NCI-H524 treated with DMSO at 0.1 percent for 48 hours (cell line): ENCODE measurements at regions not wholly inside any gene's neighbourhood (a gene's known extent, or its start where the extent isn't known, plus 50 kb on each side); places are given as distances from the start of the nearest gene placed in this dataset.
"Not testable (repeated sequence)": the region's sequence is repeated elsewhere in the genome, so short reads cannot be mapped to it uniquely, and the experiment has no call there.

Experiments
- DNase-seq: peaks from one replicate; lab custom pipeline; 2025; lab: John Stamatoyannopoulos, UW

DNA sequence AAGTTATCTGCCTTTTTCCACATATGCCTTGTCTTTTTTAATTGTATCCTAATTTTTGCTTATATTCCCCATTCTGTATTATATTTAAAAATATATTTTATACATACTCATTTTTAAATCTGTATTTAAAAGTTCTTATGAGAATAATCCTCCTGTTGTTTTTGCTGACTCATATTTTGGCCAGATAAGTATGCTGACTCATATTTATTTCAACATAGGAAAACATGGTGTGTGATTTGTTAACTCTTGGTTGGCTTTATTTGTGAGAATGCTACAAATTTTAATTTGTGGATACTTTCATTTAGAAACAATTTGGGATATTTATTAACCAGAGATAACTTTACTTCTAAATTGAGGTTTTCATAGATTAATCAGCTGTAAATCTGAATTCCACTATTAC, 587.7 kb downstream of the CPS1 start:
- DNase-seq: no peak

DNA sequence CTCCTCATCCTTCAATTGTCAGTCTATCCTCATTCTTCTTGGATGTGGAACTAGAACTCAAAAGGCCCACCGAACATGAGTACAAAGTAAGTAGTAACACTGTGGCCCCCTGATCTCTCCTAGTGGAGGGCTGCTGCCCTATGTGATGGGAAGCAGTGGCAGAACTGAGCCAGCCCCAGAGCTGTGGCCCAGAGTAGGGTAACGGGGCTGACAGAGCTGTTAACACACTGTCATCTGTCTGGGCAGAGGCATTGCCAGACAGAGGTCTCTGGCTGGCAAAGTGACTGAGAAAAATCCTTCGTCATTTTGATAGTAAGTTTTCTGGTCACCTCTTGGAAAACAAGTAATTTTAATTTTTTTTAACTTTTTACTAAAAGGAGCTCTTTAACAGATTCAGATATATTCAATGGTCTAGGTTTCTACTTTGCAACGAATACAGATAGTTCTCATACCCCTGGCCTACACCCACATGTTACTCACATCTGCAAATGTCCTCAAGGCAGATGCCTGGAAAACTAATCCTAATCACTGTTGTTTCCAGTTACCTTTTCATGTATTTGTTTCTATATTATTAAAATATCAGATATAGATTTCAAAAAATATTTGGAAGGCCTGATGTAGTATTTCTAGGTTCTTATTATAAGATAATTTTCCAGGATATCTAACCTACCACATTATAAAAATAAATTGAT, 588.7 kb downstream of the CPS1 start:
- DNase-seq: no peak

DNA sequence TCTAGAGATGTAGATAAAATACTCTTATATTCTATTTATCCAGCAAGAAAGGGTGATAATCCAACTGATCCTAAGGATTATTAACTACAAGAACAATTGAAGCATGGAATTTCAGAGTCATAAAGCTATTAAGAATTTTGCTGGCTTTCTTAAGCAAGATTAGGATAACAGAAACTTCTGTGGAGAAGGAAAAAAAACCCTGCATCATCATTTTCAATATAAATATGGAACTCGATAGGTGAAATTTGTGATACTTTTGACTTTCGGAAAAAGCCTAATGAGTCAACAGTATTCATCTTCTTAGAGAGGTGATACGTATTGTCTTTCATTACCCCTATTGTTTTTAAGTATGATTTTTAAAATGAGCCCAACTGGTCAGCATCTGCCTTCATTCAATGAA, 593.3 kb downstream of the CPS1 start:
- no peak for DNase-seq

- no peak for DNase-seq
Observed at GRCh38 chr2:211157211-211157610, 600.8 kb downstream of the CPS1 start.

DNA sequence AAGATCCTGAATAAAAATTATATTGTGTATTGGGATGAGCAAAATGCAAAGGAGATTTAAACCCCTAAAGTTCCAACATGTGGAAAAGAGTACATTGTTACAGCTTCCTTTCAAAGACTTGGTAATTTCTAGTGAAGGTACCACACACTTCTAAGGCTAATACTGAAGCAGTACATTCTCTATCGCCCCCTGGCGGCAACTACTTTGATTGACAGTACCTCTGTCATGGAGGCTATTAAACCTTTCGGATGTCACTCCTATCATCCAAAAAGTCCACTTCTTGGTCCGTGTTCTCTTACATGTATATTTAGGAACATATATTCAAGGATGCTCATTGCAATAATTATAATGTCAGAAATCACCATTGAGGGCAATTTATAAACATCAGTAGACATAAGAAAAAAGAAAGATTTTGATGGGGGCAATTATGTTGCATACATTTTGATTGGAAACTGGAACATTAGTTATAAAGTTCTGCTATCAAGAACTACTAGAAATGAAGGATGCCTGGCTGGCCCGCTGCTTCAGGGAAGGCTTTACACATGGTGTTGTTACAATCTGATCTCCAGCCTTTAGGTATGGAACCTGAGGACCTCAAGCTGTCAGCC, 601.6 kb downstream of the CPS1 start:
- peak; percentile 10 for DNase-seq

- DNase-seq: no peak
Observed at GRCh38 chr2:211159972-211160371, 603.6 kb downstream of the CPS1 start.

- DNase-seq: no peak
Observed at GRCh38 chr2:211161236-211161635, 604.8 kb downstream of the CPS1 start.

DNA sequence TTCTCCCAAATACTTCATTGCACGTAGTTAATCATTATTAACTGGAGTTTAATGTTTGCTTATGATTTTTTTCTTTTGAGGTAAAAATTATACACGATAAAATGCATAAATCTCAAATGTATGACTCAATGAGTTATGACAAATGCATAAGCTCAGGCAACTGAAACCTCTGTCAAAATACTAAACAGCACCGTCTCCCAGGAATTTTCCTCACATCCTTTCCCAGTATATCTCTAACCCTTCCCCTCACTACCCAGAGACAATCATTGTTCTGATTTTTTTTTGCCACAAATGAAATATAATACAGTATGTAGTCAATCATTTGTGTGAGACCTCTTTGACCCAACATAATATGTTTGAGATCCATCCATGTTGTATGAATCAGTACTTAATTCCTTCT, 606.5 kb downstream of the CPS1 start:
- no peak for DNase-seq

- no peak for DNase-seq
Observed at GRCh38 chr2:211170843-211171242, 614.4 kb downstream of the CPS1 start.

GRCh38 chr2:211174021-211174420, 617.6 kb downstream of the CPS1 start:
- DNase-seq: no peak

- no peak for DNase-seq
Observed at GRCh38 chr2:211174631-211175030, 618.2 kb downstream of the CPS1 start.

DNA sequence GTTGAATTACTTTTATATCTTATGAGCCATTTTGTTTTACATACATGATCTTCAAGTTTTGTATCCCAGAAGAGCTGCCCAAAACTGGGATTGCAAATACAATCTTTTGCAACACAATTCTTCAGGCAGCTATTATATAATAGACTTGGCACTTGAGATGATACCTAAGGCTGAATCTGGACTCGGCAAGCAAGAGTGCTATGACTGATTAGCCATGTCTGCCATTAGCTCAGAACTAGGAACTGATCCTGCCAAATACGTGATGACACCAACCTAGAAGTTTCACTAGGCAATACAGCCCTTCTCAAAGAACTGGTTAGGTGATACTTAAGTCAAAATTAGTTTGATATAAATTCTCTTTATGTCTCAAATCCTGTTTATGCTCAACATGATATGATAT, 619.6 kb downstream of the CPS1 start:
- no peak for DNase-seq

DNA sequence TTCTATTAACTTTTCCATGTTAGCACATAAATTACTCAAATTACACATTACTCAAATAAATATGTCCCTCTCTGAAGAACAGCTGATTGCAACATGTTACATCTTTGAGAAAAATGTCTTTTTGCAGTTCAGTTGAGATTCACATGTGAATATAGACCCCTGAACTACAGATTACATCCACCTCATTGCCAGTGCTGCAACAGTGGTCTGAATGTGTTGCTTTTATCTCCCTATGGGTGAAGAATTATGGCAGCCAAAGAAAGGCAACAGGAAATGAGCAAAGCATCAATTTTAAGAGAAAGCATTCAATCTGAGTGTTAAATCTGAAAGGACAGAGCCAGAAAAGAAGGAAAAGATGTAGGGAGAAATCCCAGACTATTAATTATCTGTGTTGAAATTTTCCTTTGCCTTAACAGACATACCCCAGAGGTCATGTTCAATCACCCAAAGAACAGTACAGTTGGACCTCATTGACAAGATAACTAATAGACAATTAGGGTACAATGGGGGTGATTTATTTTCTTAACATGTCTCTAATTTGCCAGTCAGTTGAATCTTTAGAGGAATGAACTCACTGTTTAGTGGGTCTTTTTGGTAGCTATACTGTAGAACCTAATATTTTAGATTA, 620.2 kb downstream of the CPS1 start:
- DNase-seq: no peak

GRCh38 chr2:211181626-211182025, 625.2 kb downstream of the CPS1 start:
- DNase-seq: no peak

- DNase-seq: no peak
Observed at GRCh38 chr2:211187602-211188001, 631.2 kb downstream of the CPS1 start.

- no peak for DNase-seq
Observed at GRCh38 chr2:211203986-211204385, 647.6 kb downstream of the CPS1 start.

- DNase-seq: no peak
Observed at GRCh38 chr2:211204456-211204855, 648.1 kb downstream of the CPS1 start.

DNA sequence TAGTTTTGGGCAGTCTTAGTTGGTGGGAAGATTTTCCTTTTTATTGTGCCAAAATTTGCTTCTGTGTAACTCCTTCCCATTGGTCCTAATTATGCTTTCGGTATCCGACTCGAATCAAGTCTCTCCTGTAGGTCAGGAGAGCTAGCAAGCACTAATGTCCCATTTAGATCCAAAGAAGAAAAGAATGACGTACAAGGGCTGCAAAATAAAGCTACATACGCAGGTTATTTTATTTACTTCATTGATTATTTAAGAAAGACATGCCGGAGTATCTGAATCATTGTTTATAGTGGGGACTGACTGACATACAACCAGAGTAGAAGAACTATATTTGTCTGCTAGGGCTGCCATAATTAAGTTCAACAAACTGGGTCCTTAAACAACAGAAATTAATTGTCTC, 648.5 kb downstream of the CPS1 start:
- DNase-seq: no peak

- no peak for DNase-seq
Observed at GRCh38 chr2:211205358-211205757, 649.0 kb downstream of the CPS1 start.

DNA sequence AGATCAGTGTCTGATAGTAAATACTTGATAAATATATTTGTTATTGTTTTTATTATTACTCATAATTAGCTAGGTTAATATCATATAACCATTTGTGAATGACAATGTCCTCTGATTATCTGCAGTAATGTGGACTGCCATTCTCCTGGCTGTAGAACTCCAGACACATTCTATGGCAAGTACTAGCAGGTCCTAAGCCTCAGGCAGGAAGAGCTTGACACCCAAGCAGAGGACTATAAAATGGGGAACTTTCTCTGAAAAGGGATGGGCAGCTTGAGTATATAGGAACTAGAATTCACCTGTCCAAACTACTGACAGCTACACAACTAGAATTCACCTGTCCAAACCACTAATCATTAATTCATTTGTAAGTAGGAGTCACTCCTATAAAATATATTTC, 649.4 kb downstream of the CPS1 start:
- DNase-seq: no peak

DNA sequence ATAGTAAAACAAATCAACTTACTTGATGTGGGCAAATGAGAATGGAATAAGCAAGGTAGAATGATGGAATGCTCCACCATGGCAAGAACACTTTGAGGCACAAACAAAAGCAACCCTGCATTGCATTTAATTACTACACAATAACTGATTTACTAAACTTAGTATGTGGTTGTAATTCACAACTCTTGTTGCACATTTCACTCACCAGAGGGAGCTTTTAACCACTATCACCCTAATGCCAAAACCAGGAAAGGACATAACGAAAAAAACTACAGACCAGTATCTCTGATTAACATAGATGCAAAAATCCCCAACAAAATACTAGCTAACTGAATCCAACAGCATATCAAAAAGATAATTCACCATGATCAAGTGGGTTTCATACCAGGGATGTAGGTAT, 659.8 kb downstream of the CPS1 start:
- DNase-seq: no peak

GRCh38 chr2:211219548-211219947, 663.1 kb downstream of the CPS1 start:
- not testable (repeated sequence) for DNase-seq

- DNase-seq: no peak
Observed at GRCh38 chr2:211225784-211226183, 669.4 kb downstream of the CPS1 start.

DNA sequence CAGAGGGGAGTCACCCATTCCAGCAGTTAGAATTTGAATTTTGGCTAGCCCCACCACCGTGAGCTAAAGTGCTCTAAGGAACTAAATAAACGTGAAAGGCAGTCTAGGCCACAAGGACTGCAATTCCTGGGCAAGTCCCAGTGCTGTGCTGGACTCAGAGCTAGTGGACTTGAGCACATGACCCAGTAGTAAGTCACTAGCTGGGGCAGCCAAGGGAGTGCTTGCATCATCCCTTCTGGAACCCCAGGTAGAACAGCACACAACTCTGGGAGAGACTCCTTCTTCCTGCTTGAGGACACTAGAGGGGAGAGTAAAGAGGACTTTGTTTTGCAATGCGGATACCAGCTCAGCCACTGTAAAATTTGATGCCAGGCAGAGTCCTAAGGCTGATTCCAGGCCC, 672.2 kb downstream of the CPS1 start:
- DNase-seq: no peak
